Head of caudate nucleus (tissue), 42 donors: ENCODE measurements at regions not wholly inside any gene's neighbourhood (a gene's known extent, or its start where the extent isn't known, plus 50 kb on each side); places are given as distances from the start of the nearest gene placed in this dataset.
"Not testable (repeated sequence)": the region's sequence is repeated elsewhere in the genome, so short reads cannot be mapped to it uniquely, and the experiment has no call there.

Experiments
- DNase-seq, 42 donors: peaks; one replicate each; pipeline versions ENCODE4 v3.0.0 to v3.0.0-alpha.2; 2020 to 2021; ENCODE audit warnings: mixed read lengths in 7 of 42
- intact Hi-C: fragments of 100-400 bp; cut with DNase I; formaldehyde crosslinking; loops from one replicate; pipeline ENCODE4 v1.15.0; 2022

DNA sequence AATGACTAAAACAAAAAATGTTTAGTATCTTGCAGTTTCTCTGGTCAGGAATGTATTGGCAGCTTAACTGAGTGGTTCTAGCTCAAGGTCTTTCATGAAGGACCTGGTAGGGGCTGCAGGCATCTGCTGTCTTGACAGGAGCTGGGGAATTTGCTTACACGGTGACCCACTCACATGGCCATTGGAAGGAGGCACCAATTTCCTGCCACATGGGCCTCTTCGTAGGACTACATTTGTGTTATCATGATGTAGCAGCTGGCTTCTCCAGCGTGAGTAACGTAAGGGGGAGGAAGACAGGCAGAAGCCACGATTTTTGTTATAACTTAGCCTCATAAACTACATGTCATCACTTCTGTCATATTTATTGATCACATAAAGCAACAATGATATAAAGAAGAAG, 376.3 kb downstream of the AMY1C start:
- no peak for DNase-seq
- intact Hi-C loops, result no loop called here

- intact Hi-C loops, result no loop called here
- peak in 1 of 42 donors; percentile 16 for DNase-seq
Observed at GRCh38 chr1:104132382-104132973, 382.8 kb downstream of the AMY1C start.

GRCh38 chr1:104135036-104135435, 385.3 kb downstream of the AMY1C start:
- DNase-seq, intact Hi-C loops: not testable (repeated sequence)

DNA sequence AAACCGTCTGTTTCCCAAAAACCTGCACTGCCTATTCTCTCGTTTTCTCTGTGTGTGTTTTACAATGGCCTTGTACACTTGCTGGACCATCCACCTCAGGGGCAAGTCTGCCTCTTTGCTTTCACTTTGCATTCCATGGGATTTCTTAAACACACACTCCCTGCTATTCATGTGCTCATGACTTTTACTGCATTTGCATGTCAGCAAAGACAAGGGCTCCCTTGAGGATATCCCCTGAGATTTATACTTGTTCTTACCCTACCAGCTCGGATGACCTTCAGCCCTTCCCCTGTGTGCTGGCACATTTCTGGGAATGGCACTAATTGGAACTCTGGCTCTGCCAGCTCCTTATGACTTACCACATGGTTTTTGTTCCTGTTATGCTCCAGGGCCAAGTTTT, 386.9 kb downstream of the AMY1C start:
- no peak for DNase-seq
- intact Hi-C loops, result no loop called here

- intact Hi-C loops, result no loop called here
- DNase-seq, result no peak
Observed at GRCh38 chr1:104156738-104157137, 407.0 kb downstream of the AMY1C start.

DNA sequence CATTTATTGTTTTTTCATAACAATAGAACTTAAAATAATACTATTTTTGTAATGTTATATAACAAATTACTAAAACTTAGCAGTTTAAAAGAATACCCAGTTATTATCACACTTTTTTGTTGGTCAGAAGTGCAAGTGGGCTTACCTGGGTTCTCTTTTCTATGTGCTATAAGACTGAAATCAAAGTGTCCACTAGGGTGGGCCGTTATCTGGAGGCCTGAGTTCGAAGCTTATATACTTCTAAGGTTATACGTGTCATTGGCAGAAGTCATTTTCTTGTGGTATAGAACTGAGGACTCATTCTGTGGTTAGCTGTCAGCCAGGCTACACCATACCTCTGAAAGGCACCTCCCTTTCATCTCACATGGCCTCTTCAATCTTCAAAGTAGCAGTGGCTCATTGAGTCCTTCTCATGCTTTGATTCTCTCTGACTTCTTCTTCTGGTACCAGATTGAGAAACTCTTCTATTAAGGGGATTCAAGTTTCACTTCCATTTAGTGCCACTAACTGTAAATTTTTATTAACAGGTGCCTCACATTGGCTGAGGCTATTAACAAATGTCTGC, 414.3 kb downstream of the AMY1C start:
- intact Hi-C loops, result no loop called here

GRCh38 chr1:104172243-104172681, 422.6 kb downstream of the AMY1C start:
- DNase-seq, result no peak
- intact Hi-C loops, result no loop called here

More for the DNA sequence above, 414.3 kb downstream of the AMY1C start:
- no peak for DNase-seq

- intact Hi-C loops, result no loop called here
Observed at GRCh38 chr1:104182251-104182650, 432.6 kb downstream of the AMY1C start.

GRCh38 chr1:104189207-104189606, 439.5 kb downstream of the AMY1C start:
- intact Hi-C loops, result no loop called here
- DNase-seq, result no peak

More at GRCh38 chr1:104182251-104182650, 432.6 kb downstream of the AMY1C start:
- peak in 36 of 42 donors; percentile 11 to 78 (median 34) for DNase-seq

DNA sequence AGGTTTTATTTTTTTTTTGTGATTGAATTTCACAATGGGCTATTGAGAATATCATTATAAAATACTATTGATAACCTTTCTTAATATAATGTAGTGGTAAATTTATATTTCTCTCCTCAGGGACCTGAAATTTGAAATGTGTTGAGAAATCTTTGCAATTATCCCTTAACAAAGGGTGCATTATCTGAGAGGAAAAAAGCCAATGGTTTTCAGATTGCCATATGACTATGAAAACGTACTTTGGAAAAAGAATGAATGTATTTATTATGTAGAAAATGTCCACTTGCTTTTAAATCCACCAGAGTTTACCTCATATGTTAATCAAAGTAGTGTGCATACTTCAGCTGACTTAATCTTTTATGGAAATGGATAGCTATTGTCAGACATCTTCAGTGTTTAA, 441.1 kb downstream of the AMY1C start:
- intact Hi-C loops, result no loop called here
- DNase-seq, result no peak

- no peak for DNase-seq
- intact Hi-C loops, result no loop called here
Observed at GRCh38 chr1:104195395-104195794, 445.7 kb downstream of the AMY1C start.

- intact Hi-C loops, result no loop called here
- no peak for DNase-seq
Observed at GRCh38 chr1:104196136-104196535, 446.4 kb downstream of the AMY1C start.

- intact Hi-C loops, result no loop called here
- DNase-seq, result no peak
Observed at GRCh38 chr1:104197516-104197915, 447.8 kb downstream of the AMY1C start.

GRCh38 chr1:104212239-104212638, 462.5 kb downstream of the AMY1C start:
- intact Hi-C loops, result no loop called here
- no peak for DNase-seq

DNA sequence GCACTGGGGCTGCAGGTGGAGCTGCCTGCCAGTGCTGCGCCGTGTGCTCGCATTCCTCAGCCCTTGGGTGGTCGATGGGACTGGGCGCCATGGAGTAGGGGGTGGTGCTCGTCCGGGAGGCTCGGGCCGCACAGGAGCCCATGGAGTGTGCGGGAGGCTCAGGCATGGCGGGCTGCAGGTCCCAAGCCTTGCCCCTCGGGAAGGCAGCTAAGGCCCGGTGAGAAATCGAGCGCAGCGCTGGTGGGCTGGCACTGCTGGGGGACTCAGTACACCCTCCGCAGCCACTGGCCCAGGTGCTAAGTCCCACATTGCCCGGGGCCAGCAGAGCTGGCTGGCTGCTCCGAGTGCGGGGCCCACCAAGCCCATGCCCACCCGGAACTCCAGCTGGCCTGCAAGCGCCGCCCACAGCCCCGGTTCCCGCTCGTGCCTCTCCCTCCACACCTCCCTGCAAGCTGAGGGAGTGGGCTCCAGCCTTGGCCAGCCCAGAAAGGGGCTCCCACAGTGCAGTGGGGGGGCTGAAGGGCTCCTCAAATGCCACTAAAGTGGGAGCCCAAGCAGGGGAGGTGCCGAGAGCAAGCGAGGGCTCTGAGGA, 467.8 kb downstream of the AMY1C start:
- DNase-seq, intact Hi-C loops: not testable (repeated sequence)

DNA sequence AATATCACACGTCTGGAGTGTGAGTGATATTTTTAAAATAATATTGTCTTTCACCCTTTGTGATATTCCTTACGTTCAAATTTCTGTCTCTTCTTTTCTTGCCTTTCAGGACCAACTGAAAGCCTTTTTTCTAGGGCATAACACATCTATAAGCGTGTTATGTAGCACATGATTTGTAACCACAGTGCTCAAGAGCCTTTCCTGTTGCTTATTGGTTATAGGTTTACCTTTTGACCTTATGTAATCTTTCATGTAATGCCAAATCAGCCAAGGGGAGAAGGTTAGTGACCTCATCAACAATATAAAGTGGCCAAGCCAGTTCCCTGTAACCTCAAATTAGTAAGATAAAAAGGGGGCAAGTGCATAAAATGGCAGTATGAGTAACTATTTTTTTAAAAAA, 480.2 kb downstream of the AMY1C start:
- no peak for DNase-seq
- intact Hi-C loops, result no loop called here

GRCh38 chr1:104231676-104232075, 482.0 kb downstream of the AMY1C start:
- intact Hi-C loops, result no loop called here
- no peak for DNase-seq

- intact Hi-C loops, result no loop called here
- no peak for DNase-seq
Observed at GRCh38 chr1:104235141-104235540, 485.4 kb downstream of the AMY1C start.

- DNase-seq, result no peak
- intact Hi-C loops, result no loop called here
Observed at GRCh38 chr1:104238991-104239390, 489.3 kb downstream of the AMY1C start.

DNA sequence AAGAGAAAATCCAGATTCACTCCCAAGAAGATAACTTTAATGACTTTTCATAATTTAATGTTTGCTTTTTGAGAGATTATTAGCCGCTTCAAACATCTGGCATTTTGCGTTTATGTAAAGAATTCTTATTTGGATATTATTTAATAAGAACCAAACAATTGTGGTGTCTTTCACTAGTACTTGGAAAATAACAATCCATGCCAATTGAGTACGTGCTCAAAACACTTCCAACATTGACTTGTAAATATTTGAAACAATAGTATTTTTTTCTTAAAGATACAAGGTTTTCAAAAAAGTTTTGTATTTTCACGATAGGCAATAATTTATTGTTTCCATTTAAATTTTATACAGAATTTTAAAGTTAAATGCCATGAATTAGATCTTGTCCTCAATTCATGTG, 498.7 kb downstream of the AMY1C start:
- intact Hi-C loops, result no loop called here
- DNase-seq, result no peak

- intact Hi-C loops, result no loop called here
Observed at GRCh38 chr1:104259481-104259880, 509.8 kb downstream of the AMY1C start.

More at GRCh38 chr1:104259481-104259880, 509.8 kb downstream of the AMY1C start:
- DNase-seq, result no peak
